K562 (cell line): ENCODE measurements at regions not wholly inside any gene's neighbourhood (a gene's known extent, or its start where the extent isn't known, plus 50 kb on each side); places are given as distances from the start of the nearest gene placed in this dataset.

Experiments
- ATAC-seq: fragments of 200-7000 bp; cut with Tn5 transposase; 3 replicates; pipeline ENCODE4 v1.9.1; 2020; ENCODE audit warnings: moderate library complexity
- BruUV-seq: library from RNA; stranded (reverse); fragments of 400-500 nt; replicated peaks from 2 replicates; lab custom pipeline; 2021; lab: Mats Ljungman, UMichigan
- CTCF ChIA-PET: fragments of 300-600 bp; formaldehyde crosslinking; extraction: SDS; loops from one replicate; lab custom pipeline; 2021; ENCODE audit warnings: low intra/inter-chr PET ratio; lab: Yijun Ruan, JAX
- POLR2A ChIA-PET: fragments of 300-600, 350-650 bp; sonication (Branson Sonifier 250); formaldehyde crosslinking; extraction: SDS; loops from one replicate; lab custom pipeline; 2021; ENCODE audit warnings: antibody characterized with exemption, inconsistent platforms; lab: Yijun Ruan, JAX
- DNase-seq, 4 experiments: peaks; one replicate each; pipeline versions ENCODE4 v3.0.0 to v3.0.0-alpha.2; 2011 to 2018; ENCODE audit warnings: low spot score in 3 of 4, mixed read lengths in 3 of 4; ENCODE audit errors: extremely low read depth in 1 of 4
- FAIRE-seq: peaks from 2 replicates; lab custom pipeline; 2011; peaks lifted over from hg19 to GRCh38; lab: Jason Lieb, UNC
- H2AFZ ChIP-seq: 2 replicates; pipeline ENCODE4 v1.6.0; 2011; ENCODE audit warnings: low read depth, low read length, control low read depth, inconsistent platforms
- H3K27ac ChIP-seq: fragments of 200-600 bp; 3 replicates; pipeline ENCODE4 v1.8.0; 2011; ENCODE audit warnings: low read depth, mild to moderate bottlenecking, control low read depth, inconsistent platforms, low read length, moderate library complexity, mixed read lengths; ENCODE audit errors: extremely low read depth
- H3K27me3 ChIP-seq, 2 experiments: fragments of 300-600 bp in 1 of 2; 2 replicates in 1 of 2; 3 replicates in 1 of 2; pipeline versions ENCODE4 v1.6.0 to v1.8.0; 2011; ENCODE audit warnings: inconsistent platforms in 2 of 2, low read length in 2 of 2, mild to moderate bottlenecking in 1 of 2, mixed read lengths in 1 of 2, moderate library complexity in 1 of 2; ENCODE audit not compliant: control insufficient read depth in 2 of 2, insufficient read depth in 2 of 2
- H3K36me3 ChIP-seq: fragments of 300-600 bp; 3 replicates; pipeline ENCODE4 v1.8.0; 2011; ENCODE audit warnings: mild to moderate bottlenecking, low read length, inconsistent platforms; ENCODE audit not compliant: control insufficient read depth, insufficient read depth
- H3K4me1 ChIP-seq, 2 experiments: fragments of 200-600 bp in 1 of 2; replicated peaks in 1 of 2; 2 replicates in 1 of 2; 3 replicates in 1 of 2; pipeline versions ENCODE4 v1.5.1 to v1.8.0; 2011; ENCODE audit warnings: inconsistent platforms in 2 of 2, low read length in 2 of 2, mild to moderate bottlenecking in 1 of 2, mixed read lengths in 1 of 2, moderate library complexity in 1 of 2; ENCODE audit not compliant: control insufficient read depth in 2 of 2, insufficient read depth in 2 of 2
- H3K4me2 ChIP-seq: 2 replicates; pipeline ENCODE4 v1.6.1; 2011; ENCODE audit warnings: low read length, control low read depth, inconsistent platforms, mixed read lengths; ENCODE audit not compliant: insufficient read depth
- H3K4me3 ChIP-seq: fragments of 200-600 bp; sonication (generic), shearing (Covaris generic); 2 replicates; pipeline ENCODE4 v1.5.1; 2016; ENCODE audit warnings: control low read depth, inconsistent platforms
- H3K79me2 ChIP-seq: fragments of 200-600 bp; 3 replicates; pipeline ENCODE4 v1.8.0; 2011; ENCODE audit warnings: low read length, inconsistent platforms; ENCODE audit not compliant: control insufficient read depth, insufficient read depth
- H3K9ac ChIP-seq, 2 experiments: 2 replicates each; pipeline versions ENCODE4 v1.6.0 to v1.6.1; 2011; ENCODE audit warnings: low read depth in 2 of 2, low read length in 2 of 2, control low read depth in 1 of 2, inconsistent platforms in 1 of 2, mild to moderate bottlenecking in 1 of 2, mixed read lengths in 1 of 2; ENCODE audit not compliant: insufficient read depth in 1 of 2
- H3K9me1 ChIP-seq: one replicate; pipeline ENCODE4 v1.6.0; 2011; ENCODE audit warnings: inconsistent platforms, mild to moderate bottlenecking, low read length, moderate library complexity; ENCODE audit not compliant: control insufficient read depth, insufficient read depth
- H3K9me3 ChIP-seq: replicated peaks from 2 replicates; pipeline ENCODE4 v1.5.1; 2011; ENCODE audit warnings: low read depth, low read length, inconsistent platforms; ENCODE audit not compliant: control insufficient read depth, insufficient read depth
- H4K20me1 ChIP-seq: replicated peaks from 2 replicates; pipeline ENCODE4 v1.6.1; 2011; ENCODE audit warnings: low read length, inconsistent platforms, mixed read lengths; ENCODE audit not compliant: control insufficient read depth, insufficient read depth
- BMI1 ChIP-seq: fragments of 150-350 bp; IDR thresholded peaks from 2 replicates; pipeline ENCODE4 v1.6.1; 2014; ENCODE audit warnings: low read length
- CBX5 ChIP-seq: IDR thresholded peaks from 2 replicates; pipeline ENCODE4 v1.6.1; 2014; ENCODE audit warnings: low read depth, borderline replicate concordance
- MEF2A ChIP-seq: IDR thresholded peaks from 2 replicates; pipeline ENCODE4 v1.6.1; 2011; ENCODE audit warnings: low read depth, mild to moderate bottlenecking, low read length, moderate library complexity; ENCODE audit not compliant: control insufficient read depth
- NR2C2 ChIP-seq, 2 experiments: fragments of 200-800 bp in 1 of 2; sonication (Bioruptor generic) in 1 of 2; sonication (generic) in 1 of 2; formaldehyde crosslinking in 1 of 2; IDR thresholded peaks; 2 replicates each; pipeline versions ENCODE4 v1.6.1 to v1.8.0; 2016 to 2022; ENCODE audit warnings: mild to moderate bottlenecking in 1 of 2, missing compliant biosample characterization in 1 of 2, missing genetic modification characterization in 1 of 2, missing genetic modification reagents in 1 of 2
- POU5F1 ChIP-seq: fragments of 150-350 bp; IDR thresholded peaks from 2 replicates; pipeline ENCODE4 v1.6.1; 2014; ENCODE audit warnings: borderline replicate concordance, low read length, low read depth, mild to moderate bottlenecking; ENCODE audit not compliant: partially characterized antibody
- SMAD3 ChIP-seq: fragments of 450-650 bp; formaldehyde crosslinking; conservative IDR thresholded peaks from 2 replicates; pipeline ENCODE4 v1.4.0; 2020; ENCODE audit warnings: mild to moderate bottlenecking
- STAT5A ChIP-seq: IDR thresholded peaks from 2 replicates; pipeline ENCODE4 v1.6.1; 2012; ENCODE audit warnings: low read length, inconsistent platforms, borderline replicate concordance
- TRIM28 ChIP-seq: fragments of 450-650 bp; IDR thresholded peaks from 2 replicates; pipeline ENCODE4 v1.6.1; 2017
- XRCC3 ChIP-seq: fragments of 450-650 bp; IDR thresholded peaks from 2 replicates; pipeline ENCODE4 v1.6.1; 2017; ENCODE audit warnings: mild to moderate bottlenecking, moderate library complexity
- WGBS: fragments of 100-300 bp; shearing (Covaris generic); methylation state at CpG from one replicate; pipeline ENCODE4 v1.1.6; 2016; ENCODE audit warnings: low coverage, mixed read lengths; ENCODE audit not compliant: insufficient coverage; ENCODE audit errors: missing lambda C conversion rate; 5-methylcytosine and 5-hydroxymethylcytosine counted together
- in situ Hi-C: fragments of 300-500 bp; cut with MboI; formaldehyde crosslinking; loops from 4 replicates; pipeline ENCODE4 v1.15.0; 2018; ENCODE audit warnings: inconsistent platforms, mixed read lengths
- intact Hi-C: fragments of 100-400 bp; cut with micrococcal nuclease; formaldehyde crosslinking; loops from 2 replicates; pipeline ENCODE4 v1.14.2; 2022

GRCh38 chr9:87283585-87283984 is 214.1 kb upstream of the DAPK1 start:
- H3K27ac ChIP-seq: no peak overlapping the region
- intact Hi-C loops (no loop called here), in situ Hi-C loops (no loop called here)
- DNase-seq (no peak), ATAC-seq (no peak), FAIRE-seq (no peak)
- no TSS peak for BruUV-seq
- no peak overlapping the region for H3K9ac ChIP-seq
- H3K36me3 ChIP-seq: no peaks in the 10 kb centered on the region
- H3K27me3 ChIP-seq: no peaks in the 10 kb centered on the region
- no peak overlapping the region for H2AFZ ChIP-seq
- no peaks in the 10 kb centered on the region for H3K4me1 ChIP-seq
- WGBS: 0% methylated on average over 4 of the region's 4 CpGs
- POLR2A ChIA-PET: no interaction called here
- H3K9me1 ChIP-seq: no peaks in the 10 kb centered on the region
- TF ChIP-seq POU5F1: no peak
- no peak for TF ChIP-seq BMI1
- no peak for TF ChIP-seq XRCC3
- no peak for TF ChIP-seq NR2C2 (CRISPR knock-in tag; IDR thresholded peaks at IDR 0.05)
- TF ChIP-seq NR2C2 (tag; IDR thresholded peaks at IDR 0.05): no peak
- no peak for TF ChIP-seq CBX5
- TF ChIP-seq STAT5A: no peak
- no peak for TF ChIP-seq SMAD3 (CRISPR knock-in tag)
- TF ChIP-seq TRIM28: no peak
- TF ChIP-seq MEF2A: no peak
- no peaks in the 10 kb centered on the region for H4K20me1 ChIP-seq
- no peak overlapping the region for H3K4me3 ChIP-seq
- H3K4me2 ChIP-seq: no peak overlapping the region
- no peaks in the 10 kb centered on the region for H3K79me2 ChIP-seq
- CTCF ChIA-PET: no interaction called here
- H3K9me3 ChIP-seq: no peaks in the 10 kb centered on the region
